SK-N-SH treated with all-trans-retinoic acid at 6 μM for 48 hours (cell line): ENCODE measurements at regions not wholly inside any gene's neighbourhood (a gene's known extent, or its start where the extent isn't known, plus 50 kb on each side); places are given as distances from the start of the nearest gene placed in this dataset.

Source experiments
- ESRRG ChIP-seq: fragments of 250-450 bp; sonication (Bioruptor Pico); IDR thresholded peaks from 2 replicates; pipeline ENCODE4 v1.6.1; 2021; ENCODE audit warnings: mild to moderate bottlenecking
- TCF4 ChIP-seq: fragments of 250-450 bp; sonication (Bioruptor Pico); IDR thresholded peaks from 2 replicates; pipeline ENCODE4 v1.8.0; 2021; ENCODE audit warnings: mild to moderate bottlenecking, moderate library complexity, borderline replicate concordance
- TOX ChIP-seq: fragments of 250-450 bp; sonication (Bioruptor Pico); IDR thresholded peaks from 2 replicates; pipeline ENCODE4 v1.8.0; 2021; ENCODE audit warnings: mild to moderate bottlenecking, moderate library complexity, borderline replicate concordance
- ZFP3 ChIP-seq: fragments of 250-450 bp; sonication (Bioruptor Pico); IDR thresholded peaks from 2 replicates; pipeline ENCODE4 v1.5.0; 2020; ENCODE audit warnings: mild to moderate bottlenecking, moderate library complexity
- ZNF8 ChIP-seq: fragments of 450-650 bp; formaldehyde crosslinking; IDR thresholded peaks from 2 replicates; pipeline ENCODE4 v1.5.0; 2020; ENCODE audit warnings: mild to moderate bottlenecking, moderate library complexity
- TF ChIP-seq, protein P1 (sequence below): fragments of 250-450 bp; sonication (Bioruptor Pico); IDR thresholded peaks from 2 replicates; pipeline ENCODE4 v1.8.0; 2020; ENCODE audit warnings: mild to moderate bottlenecking, moderate library complexity, borderline replicate concordance

GRCh38 chr22:23470811-23471389, 109.2 kb downstream of the IGLL1 start:
- TF ChIP-seq ZFP3 (CRISPR knock-in tag), result no peak
- TF ChIP-seq, protein P1, sequence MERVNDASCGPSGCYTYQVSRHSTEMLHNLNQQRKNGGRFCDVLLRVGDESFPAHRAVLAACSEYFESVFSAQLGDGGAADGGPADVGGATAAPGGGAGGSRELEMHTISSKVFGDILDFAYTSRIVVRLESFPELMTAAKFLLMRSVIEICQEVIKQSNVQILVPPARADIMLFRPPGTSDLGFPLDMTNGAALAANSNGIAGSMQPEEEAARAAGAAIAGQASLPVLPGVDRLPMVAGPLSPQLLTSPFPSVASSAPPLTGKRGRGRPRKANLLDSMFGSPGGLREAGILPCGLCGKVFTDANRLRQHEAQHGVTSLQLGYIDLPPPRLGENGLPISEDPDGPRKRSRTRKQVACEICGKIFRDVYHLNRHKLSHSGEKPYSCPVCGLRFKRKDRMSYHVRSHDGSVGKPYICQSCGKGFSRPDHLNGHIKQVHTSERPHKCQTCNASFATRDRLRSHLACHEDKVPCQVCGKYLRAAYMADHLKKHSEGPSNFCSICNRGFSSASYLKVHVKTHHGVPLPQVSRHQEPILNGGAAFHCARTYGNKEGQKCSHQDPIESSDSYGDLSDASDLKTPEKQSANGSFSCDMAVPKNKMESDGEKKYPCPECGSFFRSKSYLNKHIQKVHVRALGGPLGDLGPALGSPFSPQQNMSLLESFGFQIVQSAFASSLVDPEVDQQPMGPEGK (CRISPR knock-in tag), result no peak
- TF ChIP-seq ESRRG (CRISPR knock-in tag), result no peak
- TF ChIP-seq ZNF8 (CRISPR knock-in tag), result no peak
- TF ChIP-seq TOX (CRISPR knock-in tag), result no peak
- no peak for TF ChIP-seq TCF4 (CRISPR knock-in tag)
